Liver (tissue), 3 donors: ENCODE measurements at regions not wholly inside any gene's neighbourhood (a gene's known extent, or its start where the extent isn't known, plus 50 kb on each side); places are given as distances from the start of the nearest gene placed in this dataset.

Experiments
- EGR1 ChIP-seq, 2 donors: IDR thresholded peaks; 2 replicates each; pipeline ENCODE4 v1.6.1; 2016 to 2018; ENCODE audit warnings: antibody characterized with exemption in 2 of 2, low read depth in 2 of 2
- GABPA ChIP-seq, 2 donors: IDR thresholded peaks in 1 of 2; conservative IDR thresholded peaks in 1 of 2; 2 replicates each; pipeline ENCODE4 v1.6.1; 2016; ENCODE audit warnings: antibody characterized with exemption in 2 of 2, mild to moderate bottlenecking in 1 of 2, moderate library complexity in 1 of 2
- HNF4G ChIP-seq: IDR thresholded peaks from 2 replicates; pipeline ENCODE4 v1.6.1; 2016; ENCODE audit warnings: antibody characterized with exemption
- JUND ChIP-seq, 2 donors: IDR thresholded peaks; 2 replicates each; pipeline ENCODE4 v1.6.1; 2016; ENCODE audit warnings: antibody characterized with exemption in 2 of 2
- RAD21 ChIP-seq, 2 donors: IDR thresholded peaks; 2 replicates each; pipeline ENCODE4 v1.6.1; 2016; ENCODE audit warnings: antibody characterized with exemption in 2 of 2, mild to moderate bottlenecking in 2 of 2
- RXRA ChIP-seq, 2 donors: IDR thresholded peaks; 2 replicates each; pipeline ENCODE4 v1.6.1; 2017 to 2018; ENCODE audit warnings: antibody characterized with exemption in 2 of 2, mild to moderate bottlenecking in 1 of 2
- SP1 ChIP-seq: IDR thresholded peaks from 2 replicates; pipeline ENCODE4 v1.6.1; 2018; ENCODE audit warnings: antibody characterized with exemption, mild to moderate bottlenecking
- TAF1 ChIP-seq: conservative IDR thresholded peaks from 2 replicates; pipeline ENCODE4 v1.6.1; 2016; ENCODE audit warnings: antibody characterized with exemption, mild to moderate bottlenecking
- YY1 ChIP-seq: IDR thresholded peaks from 2 replicates; pipeline ENCODE4 v1.6.1; 2016; ENCODE audit warnings: antibody characterized with exemption, mild to moderate bottlenecking
- TF ChIP-seq, protein P1 (sequence below): fragments of 150-350 bp; IDR thresholded peaks from 2 replicates; pipeline ENCODE4 v1.5.1; 2017; ENCODE audit warnings: improper control_type of control experiment, low read depth, low read length; ENCODE audit not compliant: missing input control
- TF ChIP-seq, protein P2 (sequence below): IDR thresholded peaks from 2 replicates; pipeline ENCODE4 v1.6.1; 2016; ENCODE audit warnings: antibody characterized with exemption
- TF ChIP-seq, protein P3 (sequence below): IDR thresholded peaks from 2 replicates; pipeline ENCODE4 v1.6.1; 2016; ENCODE audit warnings: antibody characterized with exemption
- TF ChIP-seq, protein P4 (sequence below): IDR thresholded peaks from 2 replicates; pipeline ENCODE4 v1.6.1; 2016; ENCODE audit warnings: antibody characterized with exemption, mild to moderate bottlenecking
- TF ChIP-seq, protein P5 (sequence below): IDR thresholded peaks from 2 replicates; pipeline ENCODE4 v1.6.1; 2016; ENCODE audit warnings: antibody characterized with exemption
- donor health status: healthy.
- donor health status: healthy.

DNA sequence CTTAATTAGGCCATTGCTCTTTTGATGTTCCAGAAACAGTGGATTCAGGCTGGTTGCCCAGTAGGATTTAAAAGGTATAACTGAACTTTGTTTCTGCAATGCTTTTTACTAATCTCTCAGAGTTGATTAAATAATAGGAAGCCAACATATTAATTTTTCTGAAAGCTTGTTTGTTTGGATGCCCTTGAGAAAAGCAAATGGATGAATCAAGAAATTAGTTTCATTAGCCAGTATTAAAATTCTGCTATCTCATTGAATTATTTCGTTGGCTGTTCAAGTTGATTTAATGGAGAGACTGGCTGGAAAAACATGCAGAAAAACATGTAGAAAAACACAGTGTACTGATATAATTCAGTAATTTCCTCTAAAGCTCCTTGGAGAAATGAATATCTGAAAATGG lies 178.9 kb upstream of the THRB start:
- TF ChIP-seq EGR1 (IDR thresholded peaks at IDR 0.05; ENCODE audit: low read depth in 2 of 2) (no peak), YY1 (no peak), GABPA (IDR thresholded peaks at IDR 0.05 in 1 of 2, conservative IDR thresholded peaks at IDR 0.05 in 1 of 2) (no peak), TAF1 (no peak), RAD21 (IDR thresholded peaks at IDR 0.05) (no peak), SP1 (no peak), RXRA (IDR thresholded peaks at IDR 0.05) (no peak), HNF4G (no peak), JUND (IDR thresholded peaks at IDR 0.05) (no peak)
- TF ChIP-seq, protein P1, sequence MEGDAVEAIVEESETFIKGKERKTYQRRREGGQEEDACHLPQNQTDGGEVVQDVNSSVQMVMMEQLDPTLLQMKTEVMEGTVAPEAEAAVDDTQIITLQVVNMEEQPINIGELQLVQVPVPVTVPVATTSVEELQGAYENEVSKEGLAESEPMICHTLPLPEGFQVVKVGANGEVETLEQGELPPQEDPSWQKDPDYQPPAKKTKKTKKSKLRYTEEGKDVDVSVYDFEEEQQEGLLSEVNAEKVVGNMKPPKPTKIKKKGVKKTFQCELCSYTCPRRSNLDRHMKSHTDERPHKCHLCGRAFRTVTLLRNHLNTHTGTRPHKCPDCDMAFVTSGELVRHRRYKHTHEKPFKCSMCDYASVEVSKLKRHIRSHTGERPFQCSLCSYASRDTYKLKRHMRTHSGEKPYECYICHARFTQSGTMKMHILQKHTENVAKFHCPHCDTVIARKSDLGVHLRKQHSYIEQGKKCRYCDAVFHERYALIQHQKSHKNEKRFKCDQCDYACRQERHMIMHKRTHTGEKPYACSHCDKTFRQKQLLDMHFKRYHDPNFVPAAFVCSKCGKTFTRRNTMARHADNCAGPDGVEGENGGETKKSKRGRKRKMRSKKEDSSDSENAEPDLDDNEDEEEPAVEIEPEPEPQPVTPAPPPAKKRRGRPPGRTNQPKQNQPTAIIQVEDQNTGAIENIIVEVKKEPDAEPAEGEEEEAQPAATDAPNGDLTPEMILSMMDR = no peak
- TF ChIP-seq, protein P2, sequence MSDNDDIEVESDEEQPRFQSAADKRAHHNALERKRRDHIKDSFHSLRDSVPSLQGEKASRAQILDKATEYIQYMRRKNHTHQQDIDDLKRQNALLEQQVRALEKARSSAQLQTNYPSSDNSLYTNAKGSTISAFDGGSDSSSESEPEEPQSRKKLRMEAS = no peak
- TF ChIP-seq, protein P3, sequence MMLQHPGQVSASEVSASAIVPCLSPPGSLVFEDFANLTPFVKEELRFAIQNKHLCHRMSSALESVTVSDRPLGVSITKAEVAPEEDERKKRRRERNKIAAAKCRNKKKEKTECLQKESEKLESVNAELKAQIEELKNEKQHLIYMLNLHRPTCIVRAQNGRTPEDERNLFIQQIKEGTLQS = no peak
- TF ChIP-seq, protein P4, sequence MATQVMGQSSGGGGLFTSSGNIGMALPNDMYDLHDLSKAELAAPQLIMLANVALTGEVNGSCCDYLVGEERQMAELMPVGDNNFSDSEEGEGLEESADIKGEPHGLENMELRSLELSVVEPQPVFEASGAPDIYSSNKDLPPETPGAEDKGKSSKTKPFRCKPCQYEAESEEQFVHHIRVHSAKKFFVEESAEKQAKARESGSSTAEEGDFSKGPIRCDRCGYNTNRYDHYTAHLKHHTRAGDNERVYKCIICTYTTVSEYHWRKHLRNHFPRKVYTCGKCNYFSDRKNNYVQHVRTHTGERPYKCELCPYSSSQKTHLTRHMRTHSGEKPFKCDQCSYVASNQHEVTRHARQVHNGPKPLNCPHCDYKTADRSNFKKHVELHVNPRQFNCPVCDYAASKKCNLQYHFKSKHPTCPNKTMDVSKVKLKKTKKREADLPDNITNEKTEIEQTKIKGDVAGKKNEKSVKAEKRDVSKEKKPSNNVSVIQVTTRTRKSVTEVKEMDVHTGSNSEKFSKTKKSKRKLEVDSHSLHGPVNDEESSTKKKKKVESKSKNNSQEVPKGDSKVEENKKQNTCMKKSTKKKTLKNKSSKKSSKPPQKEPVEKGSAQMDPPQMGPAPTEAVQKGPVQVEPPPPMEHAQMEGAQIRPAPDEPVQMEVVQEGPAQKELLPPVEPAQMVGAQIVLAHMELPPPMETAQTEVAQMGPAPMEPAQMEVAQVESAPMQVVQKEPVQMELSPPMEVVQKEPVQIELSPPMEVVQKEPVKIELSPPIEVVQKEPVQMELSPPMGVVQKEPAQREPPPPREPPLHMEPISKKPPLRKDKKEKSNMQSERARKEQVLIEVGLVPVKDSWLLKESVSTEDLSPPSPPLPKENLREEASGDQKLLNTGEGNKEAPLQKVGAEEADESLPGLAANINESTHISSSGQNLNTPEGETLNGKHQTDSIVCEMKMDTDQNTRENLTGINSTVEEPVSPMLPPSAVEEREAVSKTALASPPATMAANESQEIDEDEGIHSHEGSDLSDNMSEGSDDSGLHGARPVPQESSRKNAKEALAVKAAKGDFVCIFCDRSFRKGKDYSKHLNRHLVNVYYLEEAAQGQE = no peak
- TF ChIP-seq, protein P5, sequence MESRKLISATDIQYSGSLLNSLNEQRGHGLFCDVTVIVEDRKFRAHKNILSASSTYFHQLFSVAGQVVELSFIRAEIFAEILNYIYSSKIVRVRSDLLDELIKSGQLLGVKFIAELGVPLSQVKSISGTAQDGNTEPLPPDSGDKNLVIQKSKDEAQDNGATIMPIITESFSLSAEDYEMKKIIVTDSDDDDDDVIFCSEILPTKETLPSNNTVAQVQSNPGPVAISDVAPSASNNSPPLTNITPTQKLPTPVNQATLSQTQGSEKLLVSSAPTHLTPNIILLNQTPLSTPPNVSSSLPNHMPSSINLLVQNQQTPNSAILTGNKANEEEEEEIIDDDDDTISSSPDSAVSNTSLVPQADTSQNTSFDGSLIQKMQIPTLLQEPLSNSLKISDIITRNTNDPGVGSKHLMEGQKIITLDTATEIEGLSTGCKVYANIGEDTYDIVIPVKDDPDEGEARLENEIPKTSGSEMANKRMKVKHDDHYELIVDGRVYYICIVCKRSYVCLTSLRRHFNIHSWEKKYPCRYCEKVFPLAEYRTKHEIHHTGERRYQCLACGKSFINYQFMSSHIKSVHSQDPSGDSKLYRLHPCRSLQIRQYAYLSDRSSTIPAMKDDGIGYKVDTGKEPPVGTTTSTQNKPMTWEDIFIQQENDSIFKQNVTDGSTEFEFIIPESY = no peak
